HS-27A (cell line): ENCODE measurements at regions not wholly inside any gene's neighbourhood (a gene's known extent, or its start where the extent isn't known, plus 50 kb on each side); places are given as distances from the start of the nearest gene placed in this dataset.
"Not testable (repeated sequence)": the region's sequence is repeated elsewhere in the genome, so short reads cannot be mapped to it uniquely, and the experiment has no call there.

ENCODE experiments used
- DNase-seq: peaks from one replicate; pipeline ENCODE4 v3.0.0-alpha.2; 2012; ENCODE audit warnings: low read depth, missing footprints

GRCh38 chr3:86554383-86554782 is 436.6 kb downstream of the VGLL3 start:
- no peak for DNase-seq

GRCh38 chr3:86547692-86548091 is 443.3 kb downstream of the VGLL3 start:
- DNase-seq: no peak

DNA sequence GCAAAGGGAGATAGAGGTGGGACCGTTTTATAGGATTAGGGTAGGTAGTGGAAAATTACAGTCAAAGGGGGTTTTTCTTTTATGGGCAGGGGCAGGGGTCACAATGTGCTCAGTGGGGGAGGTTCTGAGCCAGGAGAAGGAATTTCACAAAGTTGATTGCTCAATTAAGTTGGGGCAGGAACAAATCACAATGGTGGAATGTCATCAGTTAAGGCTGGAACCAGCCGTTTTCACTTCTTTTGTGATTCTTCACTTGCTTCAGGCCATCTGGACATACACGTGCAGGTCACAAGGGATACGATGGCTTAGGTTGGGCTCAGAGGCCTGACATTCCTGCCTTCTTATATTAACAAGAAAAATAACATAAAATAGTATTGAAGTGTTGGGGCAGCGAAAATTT is 453.8 kb downstream of the VGLL3 start:
- DNase-seq: no peak

GRCh38 chr3:86519819-86520218 is 471.1 kb downstream of the VGLL3 start:
- DNase-seq: no peak

- DNase-seq: no peak
Measured at GRCh38 chr3:86481636-86482035, 509.3 kb downstream of the VGLL3 start.

GRCh38 chr3:86481031-86481430 is 509.9 kb downstream of the VGLL3 start:
- no peak for DNase-seq

- no peak for DNase-seq
Measured at GRCh38 chr3:86464180-86464579, 526.8 kb downstream of the VGLL3 start.

GRCh38 chr3:86451749-86452148 is 539.2 kb downstream of the VGLL3 start:
- DNase-seq: no peak

DNA sequence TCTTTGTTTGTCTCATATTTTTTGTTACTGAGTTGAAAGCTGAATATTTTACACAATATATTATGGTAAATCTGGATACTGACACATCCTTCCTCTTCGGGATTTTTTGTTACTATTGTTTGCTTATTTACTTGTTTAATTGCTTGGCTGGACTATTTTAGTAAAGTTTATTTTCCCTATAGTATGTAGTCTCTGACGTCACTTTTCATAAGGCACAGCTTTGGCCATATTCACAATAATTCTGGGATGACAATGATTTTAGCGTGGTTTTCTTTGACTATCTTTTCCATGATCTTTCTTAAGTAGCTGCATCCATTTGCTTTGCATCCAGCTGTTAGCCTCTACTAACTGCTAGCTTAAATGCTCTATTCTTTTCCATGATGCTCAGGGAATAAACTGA is 552.4 kb downstream of the VGLL3 start:
- DNase-seq: no peak

GRCh38 chr3:86427343-86427742 is 563.6 kb downstream of the VGLL3 start:
- no peak for DNase-seq

GRCh38 chr3:86420990-86421739 is 569.8 kb downstream of the VGLL3 start:
- no peak for DNase-seq

GRCh38 chr3:86418861-86419260 is 572.1 kb downstream of the VGLL3 start:
- no peak for DNase-seq

GRCh38 chr3:86416334-86416733 is 574.6 kb downstream of the VGLL3 start:
- no peak for DNase-seq

DNA sequence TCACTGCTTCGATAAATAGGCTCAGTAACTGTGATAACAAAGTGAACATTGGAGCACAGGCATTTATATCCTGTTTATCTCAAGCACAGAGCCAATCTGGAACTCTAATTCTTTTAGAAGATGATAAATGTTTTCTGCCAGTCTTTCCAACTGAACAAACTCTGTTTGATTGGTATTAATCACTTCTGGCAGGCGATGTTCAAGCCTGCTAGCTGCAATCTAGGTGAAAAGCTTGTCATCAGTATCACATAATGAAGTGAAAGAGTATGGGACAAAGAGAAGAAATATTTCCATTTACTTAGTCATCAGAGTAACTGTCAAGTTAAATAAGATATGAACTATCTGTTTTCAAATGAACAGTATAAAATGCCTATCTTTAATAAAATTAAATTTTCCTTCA is 577.3 kb downstream of the VGLL3 start:
- DNase-seq: no peak

GRCh38 chr3:86410587-86410986 is 580.4 kb downstream of the VGLL3 start:
- no peak for DNase-seq

DNA sequence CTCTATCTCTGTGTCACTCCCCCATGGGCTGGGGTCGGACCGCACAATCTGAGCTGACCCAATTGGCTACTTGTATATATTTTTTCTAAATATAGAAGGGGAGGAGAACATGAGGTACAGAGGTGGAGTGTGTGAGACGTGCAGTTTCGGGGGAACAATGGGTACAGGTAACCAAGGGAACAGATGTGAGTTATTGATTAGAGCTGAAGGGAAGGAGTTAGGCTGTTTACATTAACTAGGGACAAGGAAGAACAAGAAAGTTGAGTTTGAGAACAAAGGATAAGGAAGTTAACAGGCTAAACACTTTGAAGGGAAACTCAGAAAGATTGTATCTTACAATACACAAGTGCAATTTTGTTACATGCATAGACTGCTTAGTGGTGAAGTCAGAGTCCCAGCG is 601.2 kb downstream of the VGLL3 start:
- not testable (repeated sequence) for DNase-seq

DNA sequence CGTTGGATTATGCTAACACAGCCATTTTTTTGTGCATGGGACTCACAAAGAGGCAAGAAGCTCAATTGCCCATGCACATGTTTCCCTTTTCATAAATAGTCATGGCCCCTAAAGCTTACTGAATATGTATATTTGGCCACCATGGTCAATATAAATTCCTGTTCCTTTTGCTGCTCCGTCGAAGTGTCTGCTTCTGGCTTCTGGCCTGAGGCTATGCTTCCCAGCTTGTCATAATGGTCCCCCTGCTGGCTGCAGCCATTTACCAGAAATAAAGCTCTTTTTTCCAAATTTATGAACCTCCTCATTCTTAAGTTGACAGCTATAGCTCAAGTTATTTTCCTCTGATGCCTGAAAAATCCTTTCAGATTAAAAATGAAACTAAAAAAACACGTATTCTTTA is 602.1 kb downstream of the VGLL3 start:
- DNase-seq: no peak

GRCh38 chr3:86382556-86382955 is 608.4 kb downstream of the VGLL3 start:
- no peak for DNase-seq

GRCh38 chr3:86381247-86381646 is 609.7 kb downstream of the VGLL3 start:
- DNase-seq: no peak

DNA sequence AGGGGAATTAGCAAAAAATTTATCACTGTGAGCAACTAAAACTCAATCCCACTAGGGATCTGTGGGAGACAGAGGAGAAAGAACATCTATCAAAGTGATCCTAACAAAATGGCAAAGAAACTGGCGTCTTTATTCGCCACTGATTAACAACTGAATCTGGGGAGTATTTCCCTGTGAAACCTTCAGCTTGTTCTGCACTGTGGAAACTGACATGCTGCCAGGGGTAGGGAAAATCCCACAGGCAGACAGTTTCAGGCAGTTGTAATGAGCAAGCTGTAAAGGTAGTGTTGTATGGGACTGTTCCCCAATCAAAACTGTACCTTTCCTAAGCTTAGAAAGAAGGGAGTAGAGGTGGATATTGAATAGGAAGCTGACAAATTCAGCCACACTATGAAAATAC is 611.7 kb downstream of the VGLL3 start:
- DNase-seq: no peak

DNA sequence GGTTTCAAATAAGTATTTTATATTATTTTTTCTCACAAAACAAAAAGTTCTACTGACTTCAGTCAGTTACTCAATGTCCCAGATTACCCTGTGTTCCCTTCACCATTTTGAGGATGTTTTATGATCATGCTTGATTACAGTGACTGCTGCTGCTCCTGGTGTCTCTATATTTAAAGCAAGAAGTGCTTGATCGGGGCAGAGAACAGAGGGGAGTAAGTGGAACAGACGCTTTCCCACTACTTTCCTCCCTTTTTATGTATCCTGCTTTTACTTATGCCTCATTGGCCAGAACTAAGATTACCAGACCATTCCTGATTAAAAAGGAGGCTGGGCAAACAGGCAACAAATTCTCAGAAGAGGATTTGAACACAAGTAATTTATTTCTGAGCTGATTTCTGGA is 612.1 kb downstream of the VGLL3 start:
- DNase-seq: no peak

DNA sequence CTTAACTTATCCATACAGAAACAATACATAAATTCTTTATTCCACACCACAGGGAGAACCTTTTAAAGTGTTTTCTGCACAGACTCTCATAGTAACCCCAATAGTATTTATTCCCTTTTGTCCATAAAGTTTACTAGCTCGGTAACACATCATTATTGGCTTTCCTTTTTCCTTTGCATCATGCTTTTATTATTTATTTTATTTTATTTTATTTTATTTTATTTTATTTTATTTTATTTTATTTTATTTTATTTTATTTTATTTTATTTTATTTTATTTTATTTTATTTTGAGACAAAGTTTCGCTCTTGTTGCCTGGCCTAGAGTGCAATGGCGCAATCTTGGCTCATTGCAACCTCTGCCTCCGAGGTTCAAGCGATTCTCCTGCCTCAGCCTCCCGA is 655.4 kb downstream of the VGLL3 start:
- not testable (repeated sequence) for DNase-seq

DNA sequence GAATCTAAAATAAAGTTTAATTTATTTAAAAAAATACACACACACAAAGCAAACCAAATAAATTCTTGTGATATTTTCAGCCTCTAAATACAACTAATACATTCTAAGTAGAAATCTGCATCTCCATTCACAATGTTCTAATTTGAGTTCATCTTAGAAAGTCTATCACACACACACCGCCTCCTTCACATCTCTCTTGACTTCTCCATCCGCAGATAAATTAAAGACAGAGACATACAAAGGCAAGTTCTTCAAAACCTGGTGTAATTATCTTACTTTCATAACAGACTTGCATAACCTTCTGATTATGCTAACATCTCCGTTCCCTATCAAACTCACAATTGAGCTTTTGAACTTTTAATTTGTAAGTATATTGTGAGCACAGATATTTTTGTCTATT is 657.3 kb downstream of the VGLL3 start:
- DNase-seq: no peak

DNA sequence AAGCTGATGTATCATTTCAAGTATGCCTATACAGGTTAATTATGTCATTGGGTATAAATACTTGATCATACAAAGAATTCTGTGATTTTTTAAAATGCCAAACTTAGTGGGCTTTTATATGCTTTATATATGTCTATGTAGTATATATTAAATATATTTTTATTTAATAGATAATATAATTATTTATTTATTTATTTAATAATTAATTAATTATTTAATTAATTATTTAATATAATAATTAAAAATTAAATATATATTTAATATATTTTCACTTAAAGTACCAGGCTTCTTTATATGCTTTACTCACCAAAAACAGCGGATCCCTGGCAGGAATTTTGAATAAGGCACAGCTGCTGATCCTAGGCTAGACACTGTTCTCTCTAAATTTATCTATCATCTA is 687.0 kb downstream of the VGLL3 start:
- DNase-seq: no peak
